H54 (cell line): ENCODE measurements at regions not wholly inside any gene's neighbourhood (a gene's known extent, or its start where the extent isn't known, plus 50 kb on each side); places are given as distances from the start of the nearest gene placed in this dataset.
"Not testable (repeated sequence)": the region's sequence is repeated elsewhere in the genome, so short reads cannot be mapped to it uniquely, and the experiment has no call there.

Experiments used
- DNase-seq: peaks from one replicate; pipeline ENCODE4 v3.0.0; 2011; ENCODE audit warnings: low spot score, mixed read lengths; ENCODE audit not compliant: insufficient read length
- FAIRE-seq: peaks from 3 replicates; lab custom pipeline; 2011; peaks lifted over from hg19 to GRCh38; lab: Jason Lieb, UNC
- POLR2A ChIP-seq: IDR thresholded peaks from 2 replicates; pipeline ENCODE4 v1.6.1; 2011; ENCODE audit warnings: low read depth, mild to moderate bottlenecking, low read length

GRCh38 chr22:22193923-22194322 is 50.7 kb upstream of the VPREB1 start:
- no peak for FAIRE-seq
- no peak for TF ChIP-seq POLR2A

DNA sequence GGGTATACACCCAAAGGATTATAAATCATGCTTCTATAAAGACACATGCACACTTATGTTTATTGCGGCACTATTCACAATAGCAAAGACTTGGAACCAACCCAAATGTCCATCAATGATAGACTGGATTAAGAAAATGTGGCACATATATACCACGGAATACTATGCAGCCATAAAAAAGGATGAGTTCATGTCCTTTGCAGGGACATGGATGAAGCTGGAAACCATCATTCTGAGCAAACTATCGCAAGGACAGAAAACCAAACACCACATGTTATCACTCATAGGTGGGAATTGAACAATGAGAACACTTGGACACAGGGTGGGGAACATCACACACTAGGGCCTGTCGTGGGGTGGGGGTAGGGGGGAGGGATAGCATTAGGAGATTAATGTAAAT is 51.1 kb upstream of the VPREB1 start:
- not testable (repeated sequence) for FAIRE-seq, DNase-seq

More at GRCh38 chr22:22193923-22194322, 50.7 kb upstream of the VPREB1 start:
- no peak for DNase-seq

DNA sequence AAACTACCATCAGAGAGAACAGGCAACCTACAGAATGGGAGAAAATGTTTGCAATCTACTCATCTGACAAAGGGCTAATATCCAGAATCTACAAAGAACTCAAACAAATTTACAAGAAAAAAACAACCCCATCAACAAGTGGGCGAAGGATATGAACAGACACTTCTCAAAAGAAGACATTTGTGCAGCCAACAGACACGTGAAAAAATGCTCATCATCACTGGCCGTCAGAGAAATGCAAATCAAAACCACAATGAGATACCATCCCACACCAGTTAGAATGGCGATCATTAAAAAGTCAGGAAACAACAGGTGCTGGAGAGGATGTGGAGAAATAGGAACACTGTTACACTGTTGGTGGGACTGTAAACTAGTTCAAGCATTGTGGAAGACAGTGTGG is 51.6 kb upstream of the VPREB1 start:
- FAIRE-seq, DNase-seq: not testable (repeated sequence)

DNA sequence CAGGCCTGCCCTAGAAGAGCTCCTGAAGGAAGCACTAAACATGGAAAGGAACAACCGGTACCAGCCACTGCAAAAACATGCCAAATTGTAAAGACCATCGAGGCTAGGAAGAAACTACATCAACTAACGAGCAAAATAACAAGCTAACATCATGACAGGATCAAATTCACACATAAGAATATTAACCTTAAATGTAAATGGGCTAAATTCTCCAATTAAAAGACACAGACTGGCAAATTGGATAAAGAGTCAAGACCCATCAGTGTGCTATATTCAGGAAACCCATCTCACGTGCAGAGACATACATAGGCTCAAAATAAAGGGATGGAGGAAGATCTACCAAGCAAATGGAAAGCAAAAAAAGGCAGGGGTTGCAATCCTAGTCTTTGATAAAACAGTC is 54.8 kb upstream of the VPREB1 start:
- FAIRE-seq, DNase-seq: not testable (repeated sequence)

GRCh38 chr22:22187863-22188262 is 56.7 kb upstream of the VPREB1 start:
- DNase-seq, FAIRE-seq: not testable (repeated sequence)

DNA sequence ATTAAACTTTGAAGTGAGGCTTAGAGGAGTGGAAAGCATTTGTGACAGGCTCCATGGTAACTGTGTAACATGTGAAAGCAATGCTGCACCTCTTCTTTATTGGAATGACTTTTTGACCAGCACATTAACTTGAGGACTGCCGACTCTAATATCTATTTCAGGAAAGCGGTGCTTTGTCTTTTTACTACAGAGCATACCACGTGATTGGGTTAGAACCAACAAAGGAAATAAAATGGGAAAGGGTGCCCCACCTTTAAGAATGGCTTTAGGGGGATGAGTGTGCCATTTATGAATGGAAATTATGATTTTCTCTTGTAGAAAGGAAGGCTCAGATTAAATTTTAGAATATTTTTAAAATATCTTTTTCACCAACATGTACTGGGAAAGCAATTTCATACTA is 57.3 kb upstream of the VPREB1 start:
- no peak for DNase-seq
- no peak for TF ChIP-seq POLR2A
- FAIRE-seq, result no peak

DNA sequence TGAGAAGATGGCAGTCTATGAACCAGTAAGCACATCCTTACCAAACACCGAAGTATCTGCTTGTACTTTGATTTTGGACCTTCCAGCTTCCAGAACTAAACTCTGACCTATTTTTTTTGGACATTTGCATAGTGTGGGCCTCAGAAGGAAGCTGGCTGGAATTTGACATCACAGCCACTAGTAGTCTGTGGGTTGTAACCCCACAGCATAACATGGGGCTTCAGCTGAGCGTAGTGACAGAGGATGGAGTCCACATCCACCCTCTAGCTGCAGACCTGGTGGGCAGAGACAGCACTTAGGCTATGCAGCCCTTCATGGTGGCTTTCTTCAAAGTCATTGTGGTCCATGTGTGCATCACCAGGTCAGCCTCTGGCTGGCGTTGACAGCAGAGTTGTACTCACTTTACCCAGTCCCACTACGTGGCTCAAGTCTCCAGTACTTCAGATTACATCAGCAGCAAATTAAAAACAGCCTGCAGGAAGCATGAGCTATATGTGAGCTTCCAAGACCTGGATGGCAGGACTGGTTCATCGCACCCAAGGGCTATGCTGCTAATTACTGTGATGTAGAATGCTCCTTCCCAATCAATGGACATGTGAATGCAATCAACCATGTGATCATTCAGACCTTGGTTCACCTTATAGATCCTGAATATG is 58.6 kb upstream of the VPREB1 start:
- DNase-seq (no peak), FAIRE-seq (no peak)
- no peak for TF ChIP-seq POLR2A

DNA sequence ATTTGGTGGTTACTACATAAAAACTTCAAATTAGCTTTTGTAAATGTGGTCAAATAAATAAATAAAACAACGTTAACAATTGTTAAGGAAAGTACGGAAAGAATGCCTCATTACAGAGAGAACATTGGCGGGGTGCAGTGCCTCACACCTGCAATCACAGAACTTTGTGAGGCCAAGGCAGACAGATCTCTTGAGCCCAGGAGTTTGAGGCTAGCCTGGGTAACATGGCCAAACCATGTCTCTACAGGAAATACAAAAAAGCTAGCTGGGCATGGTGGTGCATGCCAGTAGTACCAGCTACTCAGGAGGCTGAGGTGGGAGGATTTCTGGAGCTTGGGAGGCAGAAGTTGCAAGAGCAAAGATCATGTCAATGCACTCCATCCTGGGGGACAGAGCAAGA is 59.4 kb upstream of the VPREB1 start:
- no peak for DNase-seq
- FAIRE-seq, result no peak
- no peak for TF ChIP-seq POLR2A

DNA sequence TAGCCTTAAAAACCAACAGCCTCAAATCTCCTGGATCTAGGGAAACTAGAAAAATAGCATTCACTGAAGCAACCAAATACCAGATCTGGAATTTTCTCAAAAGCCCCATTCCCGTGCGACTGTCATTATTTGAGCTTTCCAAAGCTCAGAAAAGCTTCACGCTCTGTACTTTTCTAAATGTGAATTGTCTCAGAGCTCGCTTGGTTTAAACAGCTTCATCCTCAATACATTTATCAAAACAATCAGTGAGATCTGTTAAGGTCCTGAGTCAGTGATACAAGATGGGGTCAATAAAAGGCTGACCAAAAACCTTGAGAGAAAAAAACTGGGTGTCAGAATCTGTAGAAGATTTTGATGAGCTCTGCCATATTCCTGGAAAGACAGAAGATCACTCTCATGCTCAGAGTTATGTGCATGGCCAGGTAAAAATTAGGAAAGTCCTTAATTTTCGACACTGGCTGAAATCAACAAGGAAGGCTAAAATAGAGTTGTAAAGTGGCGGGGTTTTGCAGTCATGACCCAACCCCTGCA is 60.2 kb upstream of the VPREB1 start:
- DNase-seq (no peak), FAIRE-seq (no peak)
- TF ChIP-seq POLR2A, result no peak

- no peak for FAIRE-seq
- no peak for DNase-seq
- TF ChIP-seq POLR2A, result no peak
Observed at GRCh38 chr22:22182990-22183264, 61.7 kb upstream of the VPREB1 start.

GRCh38 chr22:22182218-22182989 is 62.2 kb upstream of the VPREB1 start:
- no peak for FAIRE-seq

DNA sequence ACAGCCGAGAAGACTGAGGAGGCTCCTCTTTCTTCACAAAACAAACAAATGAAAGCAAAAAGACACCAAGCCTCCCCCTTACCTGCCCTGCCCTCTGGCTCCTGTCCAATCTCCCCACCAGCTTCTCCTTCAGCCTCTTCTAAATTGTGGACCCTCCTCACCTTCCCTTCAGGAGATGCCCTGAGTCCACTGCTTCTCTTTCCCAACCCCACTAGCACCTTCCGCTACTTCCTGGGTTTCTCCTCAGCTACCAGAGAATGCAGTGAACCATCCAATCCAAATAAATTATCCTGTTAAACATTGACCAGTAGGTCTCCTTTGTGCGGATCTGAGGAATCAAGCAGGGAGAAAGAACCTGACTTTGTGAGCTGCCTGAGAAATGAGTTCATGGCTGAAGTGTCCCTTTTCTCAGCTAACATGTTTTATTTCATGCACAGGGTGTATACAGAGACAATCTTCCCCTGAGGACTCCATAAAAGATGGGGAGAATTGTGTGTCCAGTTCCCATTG is 63.2 kb upstream of the VPREB1 start:
- TF ChIP-seq POLR2A, result no peak
- DNase-seq (no peak), FAIRE-seq (no peak)

More at GRCh38 chr22:22182218-22182989, 62.2 kb upstream of the VPREB1 start:
- TF ChIP-seq POLR2A, result no peak
- DNase-seq, result no peak

DNA sequence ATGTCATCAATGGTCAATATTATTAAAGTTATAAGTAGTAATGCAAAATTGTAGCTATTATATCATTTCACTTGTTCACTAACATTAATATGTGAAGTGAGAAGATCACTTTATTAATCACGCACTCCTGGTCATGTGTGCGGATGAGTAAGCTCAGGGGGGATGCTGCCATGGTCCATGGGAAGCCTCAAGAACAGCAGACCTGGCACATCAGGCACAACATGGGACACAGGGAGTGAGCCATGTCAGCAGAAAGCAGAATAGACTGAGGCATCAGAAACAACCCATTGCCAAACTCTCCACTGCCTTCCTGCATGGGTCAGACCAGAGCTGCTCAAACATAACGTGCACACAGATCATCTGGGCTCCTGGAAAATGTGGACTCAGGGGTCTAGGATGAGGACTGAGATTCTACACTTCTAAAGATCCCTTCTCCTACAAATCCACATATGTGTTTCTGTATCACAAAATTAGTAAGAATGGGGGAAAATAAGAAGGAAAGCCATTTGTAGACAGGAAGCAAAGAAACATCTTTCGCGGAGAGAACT is 63.8 kb upstream of the VPREB1 start:
- no peak for FAIRE-seq
- no peak for DNase-seq
- no peak for TF ChIP-seq POLR2A

DNA sequence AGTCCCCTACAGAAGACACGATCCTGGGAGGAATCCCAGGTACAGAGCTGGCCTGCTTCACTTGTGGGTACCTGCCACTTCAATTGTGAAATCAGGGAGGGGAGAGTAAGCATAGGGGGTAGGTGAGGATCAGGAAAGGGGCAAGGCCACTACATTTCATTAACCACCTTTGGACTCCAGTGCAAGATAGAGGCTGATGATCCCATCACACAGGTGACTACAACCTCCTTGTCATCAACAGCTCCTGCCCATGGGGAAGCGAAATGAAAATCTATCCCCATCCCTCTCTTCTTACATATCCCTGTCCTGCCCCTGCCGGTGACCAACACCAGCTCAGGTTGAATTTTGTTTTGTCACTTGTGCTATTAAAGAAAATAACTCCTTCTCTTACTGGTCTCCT is 64.7 kb upstream of the VPREB1 start:
- no peak for DNase-seq
- no peak for TF ChIP-seq POLR2A
- FAIRE-seq, result no peak
